HG03108 (cell line): ENCODE measurements at regions not wholly inside any gene's neighbourhood (a gene's known extent, or its start where the extent isn't known, plus 50 kb on each side); places are given as distances from the start of the nearest gene placed in this dataset.

Experiments
- ATAC-seq: cut with Tn5 transposase; IDR thresholded peaks from one replicate; pipeline ENCODE4 v1.9.1; 2021; ENCODE audit warnings: moderate library complexity; ENCODE audit not compliant: unreplicated experiment

- ATAC-seq, result no peak
Measured at GRCh38 chr20:11195899-11196558, 522.2 kb upstream of the JAG1 start.

DNA sequence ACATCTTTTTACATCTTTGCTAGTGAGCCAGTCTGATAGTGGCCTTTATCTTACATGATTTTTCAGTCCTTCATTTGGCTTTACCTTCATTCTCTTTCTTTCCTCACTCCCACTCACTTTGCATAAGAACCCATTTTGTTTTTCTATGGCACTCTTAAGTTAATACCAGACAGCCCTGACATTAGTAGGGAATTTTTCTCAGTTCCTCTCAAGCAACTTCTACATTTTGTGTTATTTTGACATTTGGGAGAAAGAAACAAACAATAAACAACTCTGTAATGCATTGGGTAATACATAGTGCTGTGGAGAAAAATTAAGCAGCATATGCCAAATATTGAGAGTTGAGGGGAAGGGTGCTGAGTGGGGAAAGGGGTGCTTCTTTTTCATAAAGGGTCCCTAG is 524.1 kb upstream of the JAG1 start:
- no peak for ATAC-seq

DNA sequence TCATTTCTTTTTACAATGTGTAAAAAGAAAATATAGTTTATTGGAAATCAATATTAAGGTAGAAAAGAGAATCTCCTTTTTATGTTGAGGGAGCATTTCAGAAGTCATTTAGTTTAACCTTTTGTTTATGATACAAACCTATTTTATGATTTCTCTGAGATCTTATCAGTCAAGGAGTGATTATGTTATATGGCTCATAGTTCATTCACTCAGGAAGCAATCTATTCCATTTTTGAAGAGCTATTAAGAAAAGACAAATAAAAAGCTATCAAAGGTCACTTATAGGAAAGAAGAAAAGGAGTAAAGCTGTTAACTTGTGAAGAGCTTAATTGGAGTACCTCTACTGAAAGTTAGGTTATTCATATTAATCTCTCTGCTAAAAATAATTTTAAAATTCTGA is 526.6 kb upstream of the JAG1 start:
- no peak for ATAC-seq

- peak; percentile 58 for ATAC-seq
Measured at GRCh38 chr20:11204926-11205768, 531.3 kb upstream of the JAG1 start.

DNA sequence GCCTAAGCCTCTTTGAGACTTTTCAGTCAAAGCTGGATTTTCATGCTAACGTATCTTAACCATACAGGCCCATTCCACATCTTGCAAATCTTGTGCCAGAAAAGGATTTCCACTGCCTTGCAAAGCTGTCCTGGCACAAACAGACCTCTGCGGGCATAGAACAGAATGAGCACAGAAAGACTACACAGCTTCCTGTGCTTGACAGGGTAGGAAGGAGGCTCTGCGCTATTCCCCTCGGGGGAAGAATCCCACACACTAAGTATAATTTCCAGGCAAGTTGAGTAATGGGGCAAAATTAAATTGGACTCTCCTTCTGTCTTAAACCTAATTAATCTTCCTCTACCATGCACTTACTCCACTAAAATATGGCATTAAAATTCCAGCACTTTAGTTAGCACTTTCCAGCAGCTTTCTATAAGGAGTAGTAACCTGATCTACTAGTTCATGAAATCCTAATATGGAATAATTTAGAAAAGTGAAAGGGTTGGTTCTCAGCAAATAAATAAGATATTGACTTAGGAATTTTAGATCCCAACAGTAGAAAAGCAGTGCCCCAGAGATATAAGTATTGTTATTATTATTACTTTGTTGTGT is 532.1 kb upstream of the JAG1 start:
- no peak for ATAC-seq

GRCh38 chr20:11207749-11208502 is 534.1 kb upstream of the JAG1 start:
- no peak for ATAC-seq

- ATAC-seq, result no peak
Measured at GRCh38 chr20:11210611-11211010, 536.8 kb upstream of the JAG1 start.

GRCh38 chr20:11212272-11212671 is 538.5 kb upstream of the JAG1 start:
- no peak for ATAC-seq

- ATAC-seq, result no peak
Measured at GRCh38 chr20:11212902-11213301, 539.1 kb upstream of the JAG1 start.

DNA sequence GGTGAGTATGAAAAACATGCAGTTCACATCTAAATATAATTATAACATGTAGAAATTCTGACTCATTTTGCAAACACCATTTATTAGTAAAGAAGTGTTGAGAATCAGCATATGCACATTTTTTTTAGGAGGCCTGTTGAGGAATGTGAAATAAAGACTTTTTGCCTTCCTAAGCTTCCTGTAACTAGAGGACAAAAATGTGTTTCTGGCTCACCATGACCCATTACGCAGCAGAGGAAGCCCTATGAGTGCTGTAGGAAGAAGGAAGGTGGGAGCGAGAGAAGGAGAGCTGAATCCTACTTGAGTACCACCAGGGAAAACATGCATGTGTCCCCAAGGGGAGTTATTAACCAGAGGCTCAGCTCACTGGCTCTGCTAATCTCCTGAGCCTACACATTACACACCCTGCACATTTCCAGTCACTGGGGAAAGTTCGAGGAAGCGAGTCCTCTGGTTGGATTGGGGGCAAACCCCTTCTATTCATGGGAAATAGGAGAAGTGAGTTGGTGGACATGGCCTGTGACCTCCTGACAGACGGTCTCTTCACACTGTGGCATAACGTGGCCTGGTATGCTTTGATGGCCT is 540.5 kb upstream of the JAG1 start:
- ATAC-seq, result no peak

DNA sequence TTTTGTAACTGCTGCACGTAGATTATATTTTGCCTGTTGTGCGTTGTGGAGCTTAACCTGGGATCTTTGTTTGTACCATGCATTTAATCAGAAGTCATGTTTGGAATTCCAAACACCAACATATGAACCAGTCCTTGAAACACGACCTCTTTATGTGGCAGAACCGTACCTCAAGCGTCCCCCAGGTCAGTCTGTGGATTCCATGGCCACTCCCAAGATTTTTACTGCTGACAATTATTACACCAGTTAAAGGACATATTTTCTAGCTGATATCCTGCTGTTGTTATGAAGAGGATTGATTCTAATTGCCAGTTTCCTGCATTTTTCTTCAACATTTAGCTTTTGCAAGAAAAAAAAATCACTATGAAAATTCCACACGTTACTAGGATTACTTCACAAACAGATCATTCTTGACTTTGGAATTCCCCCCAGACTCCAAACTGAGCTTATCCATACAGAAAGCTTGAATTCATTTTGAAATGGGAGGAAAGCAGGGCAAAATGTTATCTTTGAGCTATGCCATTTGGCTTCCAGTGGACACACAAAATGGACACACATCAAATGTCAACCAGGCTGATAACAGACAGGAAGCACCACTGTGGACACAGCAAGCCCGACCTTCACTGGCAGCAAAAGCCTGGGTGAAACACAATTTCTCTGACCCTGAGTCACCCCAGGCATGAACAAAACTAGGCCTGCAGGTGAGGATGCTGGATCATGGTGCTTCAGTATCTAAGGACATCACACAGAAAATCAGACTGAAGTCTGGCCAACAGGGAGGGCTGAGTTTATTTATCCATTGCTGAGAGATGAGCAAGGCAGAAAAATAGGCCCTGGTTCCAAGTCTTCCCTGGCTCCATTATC is 542.9 kb upstream of the JAG1 start:
- no peak for ATAC-seq

DNA sequence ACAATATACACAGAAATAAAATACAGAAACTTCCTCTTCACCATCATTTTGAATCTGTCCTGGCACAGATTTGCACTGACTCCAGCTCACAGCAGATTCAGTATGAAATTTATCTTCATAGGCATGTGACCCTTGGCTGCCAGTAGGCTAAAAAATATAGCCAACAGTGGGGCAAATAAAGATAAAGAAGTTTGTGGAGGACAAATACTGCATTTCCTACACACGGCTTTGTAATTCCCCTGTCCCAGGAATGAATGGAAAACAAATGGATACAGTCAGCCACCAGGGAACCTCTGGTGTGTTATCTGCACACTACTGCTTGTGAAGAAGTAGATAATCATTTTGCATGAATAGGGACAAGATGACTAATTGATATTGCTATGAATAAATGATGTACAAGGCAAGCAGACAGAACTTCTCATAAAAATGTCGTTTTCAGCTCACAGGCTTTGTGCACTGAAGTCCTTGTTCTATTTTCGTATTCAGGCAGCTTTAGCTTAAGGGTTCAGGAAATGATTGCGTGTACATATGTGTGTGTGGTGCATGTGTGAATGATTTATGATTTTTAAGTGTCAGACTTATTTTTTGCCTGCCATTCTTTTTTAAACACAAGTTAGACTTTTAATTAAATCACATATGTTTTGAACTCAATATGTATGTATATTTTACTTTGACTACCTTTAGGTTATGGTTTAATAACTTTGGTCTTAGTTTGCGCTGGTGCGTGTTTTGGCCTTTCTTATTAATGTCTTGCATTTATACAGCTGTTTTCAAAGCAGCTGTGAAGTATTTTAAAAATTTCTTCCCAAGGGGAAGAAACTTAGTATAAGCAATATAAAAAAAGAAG is 543.8 kb upstream of the JAG1 start:
- no peak for ATAC-seq

DNA sequence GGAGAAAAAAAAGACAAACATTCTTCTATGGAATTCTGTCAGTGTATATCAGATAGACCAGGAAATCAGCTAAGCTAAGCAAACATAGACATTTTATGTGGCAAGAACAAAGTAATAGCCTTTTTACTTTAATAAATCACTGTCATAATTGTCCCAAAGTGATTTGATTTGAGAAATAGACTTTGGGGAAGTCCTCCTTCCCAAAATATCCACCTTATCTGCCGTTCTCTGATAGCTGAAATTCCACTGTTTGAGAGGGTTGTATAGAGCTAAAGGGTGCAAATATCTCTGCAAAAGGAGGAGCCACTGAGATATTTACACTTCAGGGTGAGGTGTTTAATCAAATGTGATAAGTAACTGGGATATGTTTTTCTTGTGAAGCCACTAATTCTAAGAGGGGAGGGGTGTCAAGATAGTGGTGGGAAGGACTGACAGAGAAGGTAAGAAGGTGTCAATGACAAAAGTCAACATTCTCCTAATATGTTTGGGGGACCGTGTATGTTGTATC is 544.4 kb upstream of the JAG1 start:
- no peak for ATAC-seq

DNA sequence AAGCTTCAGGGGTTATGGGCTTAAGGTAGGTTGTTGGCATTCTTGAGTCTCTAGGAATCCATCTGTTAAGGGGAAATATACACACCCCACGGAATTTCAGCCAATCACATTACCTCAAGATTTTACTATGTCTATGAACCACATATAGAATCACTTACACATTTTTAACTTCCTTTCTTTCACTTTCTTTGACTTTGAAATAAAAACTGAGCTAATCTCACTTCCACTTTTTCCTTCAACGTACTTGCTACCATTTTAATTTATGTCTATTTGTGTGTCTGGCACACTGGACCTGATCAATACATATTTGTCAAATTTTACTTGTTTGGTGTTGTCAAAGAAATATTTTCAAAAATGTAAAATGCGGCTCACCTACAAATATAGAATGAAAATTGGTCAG is 545.4 kb upstream of the JAG1 start:
- ATAC-seq, result no peak

DNA sequence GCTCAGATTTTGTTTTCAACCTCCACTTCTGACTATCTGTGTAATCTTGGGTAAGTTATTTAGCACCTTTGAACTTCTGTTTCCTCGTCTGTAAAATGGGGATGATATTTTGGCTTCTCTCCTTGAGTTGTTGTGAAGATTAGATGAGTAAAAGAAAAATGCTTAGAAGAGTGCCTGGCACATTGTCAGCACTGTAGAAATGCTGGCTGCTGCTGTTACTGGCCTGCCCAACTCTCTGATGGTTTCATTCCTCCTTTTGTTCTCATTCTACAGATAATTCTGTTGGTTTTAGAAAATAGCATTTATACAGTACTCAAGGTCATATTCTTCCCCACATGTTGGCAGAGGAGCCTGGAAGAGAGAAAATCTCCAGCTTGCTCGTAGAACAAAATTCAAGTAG is 547.2 kb upstream of the JAG1 start:
- no peak for ATAC-seq

DNA sequence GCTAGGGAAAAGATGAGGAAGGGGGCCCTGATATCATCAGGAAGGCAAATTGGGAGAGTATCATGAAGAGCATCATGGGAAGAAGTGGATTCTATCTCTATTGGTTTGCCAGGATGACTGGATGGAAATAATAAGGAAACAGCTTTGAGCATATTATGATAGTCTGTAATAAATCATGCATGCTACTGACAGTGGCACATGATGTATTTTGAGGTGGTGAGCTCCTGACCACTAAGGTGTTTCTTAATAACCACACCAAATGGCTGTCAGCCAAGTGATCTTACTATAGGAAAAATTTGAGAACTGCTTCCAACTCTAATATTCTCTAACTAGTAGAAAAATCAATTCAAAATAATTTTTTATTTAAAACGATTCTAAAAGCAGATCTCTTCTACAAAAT is 548.4 kb upstream of the JAG1 start:
- ATAC-seq, result no peak

DNA sequence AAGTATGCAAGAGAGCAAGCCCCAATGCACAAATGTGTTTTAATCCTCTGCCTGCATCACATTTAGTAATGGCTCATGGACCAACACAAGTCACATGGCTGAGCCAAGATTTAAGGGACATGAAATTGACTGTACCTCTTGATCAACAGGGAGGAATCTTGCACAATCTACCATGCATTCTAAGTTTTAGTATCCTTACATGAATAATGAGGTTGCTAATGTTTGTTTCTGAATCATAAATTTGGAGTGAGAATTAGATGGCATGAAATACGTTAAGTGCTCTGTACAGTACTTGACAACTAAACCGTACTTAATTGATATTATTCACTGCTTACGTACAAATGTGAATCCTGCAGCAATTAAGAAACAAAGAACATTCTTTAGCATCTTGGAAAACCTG is 553.8 kb upstream of the JAG1 start:
- no peak for ATAC-seq

GRCh38 chr20:11229772-11230171 is 556.0 kb upstream of the JAG1 start:
- ATAC-seq, result no peak

DNA sequence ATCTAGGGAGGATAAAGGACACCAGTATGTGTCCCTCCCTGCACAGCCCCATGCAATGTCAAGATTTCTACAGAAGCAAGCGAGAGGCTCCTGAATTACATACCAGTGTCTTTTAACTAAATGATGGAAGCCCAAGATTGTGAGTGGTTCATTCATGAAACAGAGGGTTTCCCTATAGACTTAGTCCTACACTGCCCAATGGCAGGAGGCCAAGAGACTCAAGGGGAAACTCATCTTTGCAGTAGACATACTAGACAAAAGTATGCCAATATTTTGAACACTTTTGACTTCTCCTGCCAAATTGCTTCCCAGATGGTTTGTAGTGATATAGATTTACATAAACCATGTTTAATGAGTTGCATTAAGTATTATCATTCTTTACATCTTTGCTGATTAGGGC is 557.2 kb upstream of the JAG1 start:
- ATAC-seq, result no peak
